CD4-positive, alpha-beta T cell treated with Interleukin-12 subunit alpha and Interleukin-12 subunit beta, for 1 hour (primary cell): ENCODE measurements at regions not wholly inside any gene's neighbourhood (a gene's known extent, or its start where the extent isn't known, plus 50 kb on each side); places are given as distances from the start of the nearest gene placed in this dataset.

Source experiments
- DNase-seq: peaks from one replicate; pipeline ENCODE4 v3.0.0-alpha.2; 2020

GRCh38 chr10:56928714-56929113, 567.7 kb upstream of the ZWINT start:
- DNase-seq, result no peak

GRCh38 chr10:56927701-56928100, 566.6 kb upstream of the ZWINT start:
- no peak for DNase-seq

- DNase-seq, result no peak
These were observed 559.7 kb upstream of the ZWINT start for GRCh38 chr10:56920601-56921261.

- DNase-seq, result no peak
These were observed 551.0 kb upstream of the ZWINT start for GRCh38 chr10:56912043-56912442.

- no peak for DNase-seq
These were observed 544.0 kb upstream of the ZWINT start for GRCh38 chr10:56905051-56905450.

GRCh38 chr10:56902554-56902953, 541.5 kb upstream of the ZWINT start:
- DNase-seq, result no peak

- no peak for DNase-seq
These were observed 534.2 kb upstream of the ZWINT start for GRCh38 chr10:56895306-56895705.

- no peak for DNase-seq
These were observed 520.2 kb upstream of the ZWINT start for GRCh38 chr10:56881218-56881617.

- DNase-seq, result no peak
These were observed 519.5 kb upstream of the ZWINT start for GRCh38 chr10:56880606-56881005.

- no peak for DNase-seq
These were observed 513.9 kb upstream of the ZWINT start for GRCh38 chr10:56874950-56875349.

- DNase-seq, result no peak
These were observed 510.2 kb upstream of the ZWINT start for GRCh38 chr10:56871160-56871668.

GRCh38 chr10:56867236-56867635, 506.2 kb upstream of the ZWINT start:
- DNase-seq, result no peak

GRCh38 chr10:56856569-56856968, 495.5 kb upstream of the ZWINT start:
- no peak for DNase-seq

GRCh38 chr10:56844978-56845529, 484.0 kb upstream of the ZWINT start:
- DNase-seq, result no peak

GRCh38 chr10:56836659-56837058, 475.6 kb upstream of the ZWINT start:
- no peak for DNase-seq

- no peak for DNase-seq
These were observed 470.6 kb upstream of the ZWINT start for GRCh38 chr10:56831681-56832080.

GRCh38 chr10:56823849-56824248, 462.8 kb upstream of the ZWINT start:
- no peak for DNase-seq

GRCh38 chr10:56805022-56805421, 444.0 kb upstream of the ZWINT start:
- no peak for DNase-seq

GRCh38 chr10:56785292-56785691, 424.2 kb upstream of the ZWINT start:
- no peak for DNase-seq

- no peak for DNase-seq
These were observed 421.4 kb upstream of the ZWINT start for GRCh38 chr10:56782503-56782902.

- no peak for DNase-seq
These were observed 410.3 kb upstream of the ZWINT start for GRCh38 chr10:56771343-56771742.

GRCh38 chr10:56763090-56763489, 402.0 kb upstream of the ZWINT start:
- DNase-seq, result no peak

- no peak for DNase-seq
These were observed 384.4 kb upstream of the ZWINT start for GRCh38 chr10:56745490-56745889.

GRCh38 chr10:56728349-56728748, 367.3 kb upstream of the ZWINT start:
- DNase-seq, result no peak

GRCh38 chr10:56722912-56723311, 361.9 kb upstream of the ZWINT start:
- DNase-seq, result no peak
